ENCODE measurements at regions not wholly inside any gene's neighbourhood (a gene's known extent, or its start where the extent isn't known, plus 50 kb on each side); places are given as distances from the start of the nearest gene placed in this dataset.

GRCh38 chr10:4051641-4052151 is 266.7 kb upstream of the KLF6 start:
- no peak for DNase-seq (ENCODE audit: low spot score)

GRCh38 chr10:4051011-4051640 is 266.1 kb upstream of the KLF6 start:
- peak; percentile 64 for DNase-seq (ENCODE audit: low spot score)

- DNase-seq (ENCODE audit: low spot score): no peak
Observed at GRCh38 chr10:4050061-4050460, 265.1 kb upstream of the KLF6 start.

- no peak for DNase-seq (ENCODE audit: low spot score)
Observed at GRCh38 chr10:4049348-4049747, 264.3 kb upstream of the KLF6 start.

GRCh38 chr10:4048236-4048864 is 263.3 kb upstream of the KLF6 start:
- DNase-seq (ENCODE audit: low spot score): no peak

GRCh38 chr10:4046712-4047354 is 261.8 kb upstream of the KLF6 start:
- no peak for DNase-seq (ENCODE audit: low spot score)

GRCh38 chr10:4046030-4046429 is 261.0 kb upstream of the KLF6 start:
- peak; percentile 55 for DNase-seq (ENCODE audit: low spot score)

GRCh38 chr10:4043897-4044665 is 259.1 kb upstream of the KLF6 start:
- no peak for DNase-seq (ENCODE audit: low spot score)

GRCh38 chr10:4041635-4042034 is 256.6 kb upstream of the KLF6 start:
- DNase-seq (ENCODE audit: low spot score): no peak

- DNase-seq (ENCODE audit: low spot score): no peak
Observed at GRCh38 chr10:4038000-4038399, 253.0 kb upstream of the KLF6 start.

GRCh38 chr10:4035599-4035945 is 250.6 kb upstream of the KLF6 start:
- DNase-seq (ENCODE audit: low spot score): no peak

- DNase-seq (ENCODE audit: low spot score): peak; percentile 24
Observed at GRCh38 chr10:4034907-4035598, 250.0 kb upstream of the KLF6 start.

GRCh38 chr10:4033341-4033896 is 248.4 kb upstream of the KLF6 start:
- DNase-seq (ENCODE audit: low spot score): no peak

- DNase-seq (ENCODE audit: low spot score): no peak
Observed at GRCh38 chr10:4029866-4030265, 244.9 kb upstream of the KLF6 start.

- no peak for DNase-seq (ENCODE audit: low spot score)
Observed at GRCh38 chr10:4028854-4029583, 244.0 kb upstream of the KLF6 start.

- no peak for DNase-seq (ENCODE audit: low spot score)
Observed at GRCh38 chr10:4028027-4028471, 243.0 kb upstream of the KLF6 start.

- no peak for DNase-seq (ENCODE audit: low spot score)
Observed at GRCh38 chr10:4025339-4025738, 240.3 kb upstream of the KLF6 start.

- no peak for DNase-seq (ENCODE audit: low spot score)
Observed at GRCh38 chr10:4024516-4025245, 239.7 kb upstream of the KLF6 start.

- DNase-seq (ENCODE audit: low spot score): no peak
Observed at GRCh38 chr10:4024027-4024426, 239.0 kb upstream of the KLF6 start.

GRCh38 chr10:4022473-4022872 is 237.5 kb upstream of the KLF6 start:
- no peak for DNase-seq (ENCODE audit: low spot score)
